ENCODE measurements at regions not wholly inside any gene's neighbourhood (a gene's known extent, or its start where the extent isn't known, plus 50 kb on each side); places are given as distances from the start of the nearest gene placed in this dataset.

DNA sequence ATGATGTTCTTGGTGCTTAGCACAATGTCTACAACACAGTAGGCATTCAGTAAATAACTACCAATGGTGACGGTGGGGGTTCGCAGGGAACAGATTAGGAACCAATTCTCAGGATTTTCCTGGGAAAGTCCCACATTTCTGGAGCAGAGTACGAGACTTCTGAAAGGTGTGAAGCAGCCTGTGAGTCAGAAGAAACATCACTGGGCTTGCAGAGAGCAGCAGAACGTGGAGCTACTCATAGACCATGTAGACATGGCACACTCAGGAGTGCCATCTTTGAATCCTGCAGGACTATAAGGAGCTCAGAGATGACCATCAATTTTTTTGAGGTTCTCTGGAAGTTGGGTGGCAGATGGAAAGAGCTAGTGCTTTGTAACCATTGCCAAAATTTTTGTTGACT, 106.6 kb upstream of the ANKRD55 start:
- no peak for DNase-seq (ENCODE audit: low read depth in 3 of 3, low spot score in 2 of 3)

DNA sequence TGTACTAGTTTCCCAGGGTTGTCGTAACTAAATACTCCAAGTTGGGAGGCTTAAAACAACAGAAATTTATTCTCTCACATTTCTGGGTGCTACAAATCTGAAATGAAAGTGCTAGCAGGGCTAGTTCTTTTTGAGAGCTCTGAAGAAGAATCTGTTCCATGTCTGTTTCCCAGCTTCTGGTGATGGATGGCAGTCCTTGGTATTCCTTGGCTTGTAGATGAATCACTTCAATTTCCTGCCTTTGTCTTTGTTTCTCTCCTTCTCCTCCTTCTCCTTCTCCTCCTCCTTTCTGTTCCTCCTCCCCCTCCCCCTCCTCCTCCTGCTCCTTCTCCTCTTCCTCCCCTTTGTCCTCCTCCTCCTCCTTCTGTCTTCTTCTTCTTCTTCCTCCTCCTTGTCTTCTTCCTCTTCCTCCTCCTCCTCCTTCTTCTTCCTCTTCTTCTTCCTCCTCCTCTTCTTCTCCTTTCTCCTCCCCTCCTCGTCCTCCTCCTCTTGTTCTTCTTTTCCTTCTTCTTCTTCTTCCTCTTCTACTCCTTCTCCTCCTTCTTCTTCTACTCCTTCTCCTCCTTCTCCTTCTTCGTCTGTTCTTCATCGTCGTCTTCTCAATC, 104.7 kb upstream of the ANKRD55 start:
- DNase-seq (ENCODE audit: low read depth in 3 of 3, low spot score in 2 of 3): no peak

DNA sequence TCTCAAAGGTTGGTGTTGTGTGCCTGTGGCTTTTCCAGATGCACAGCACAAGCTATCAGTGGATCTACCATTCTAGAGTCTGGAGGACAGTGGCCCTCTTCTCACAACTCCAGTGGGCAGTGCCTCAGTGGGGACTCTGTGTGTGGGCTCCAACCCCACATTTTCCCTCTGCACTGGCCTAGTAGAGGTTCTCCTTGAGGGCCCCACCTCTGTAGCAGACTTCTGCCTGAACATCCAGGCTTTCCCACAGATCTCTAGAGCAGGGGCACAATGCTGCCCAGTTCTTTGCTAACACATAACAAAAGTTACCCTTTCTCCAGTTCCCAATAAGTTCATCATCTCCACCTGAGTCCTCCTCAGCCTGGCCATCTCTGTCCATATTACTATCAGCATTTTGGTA, 102.1 kb upstream of the ANKRD55 start:
- DNase-seq (ENCODE audit: low read depth in 3 of 3, low spot score in 2 of 3): no peak

DNA sequence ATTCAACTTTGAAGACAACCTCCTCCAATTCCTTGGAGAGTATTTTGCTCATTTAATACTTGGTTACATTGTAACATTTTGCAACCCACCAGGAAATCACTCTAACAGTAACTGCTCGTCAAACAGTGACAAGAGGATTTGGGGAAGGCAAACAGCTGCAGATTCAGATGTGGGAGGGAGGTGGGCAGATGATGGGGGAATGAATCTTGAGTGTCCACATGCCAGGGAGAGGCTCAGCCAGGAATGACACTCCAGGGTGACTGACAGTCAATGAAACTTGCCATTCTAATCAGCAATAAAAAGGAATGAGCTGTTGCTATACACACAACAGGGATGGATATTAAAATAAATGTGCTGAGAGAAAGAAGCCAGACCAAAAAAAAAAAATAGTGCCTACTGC, 97.7 kb upstream of the ANKRD55 start:
- no peak for DNase-seq (ENCODE audit: low read depth in 3 of 3, low spot score in 2 of 3)

DNA sequence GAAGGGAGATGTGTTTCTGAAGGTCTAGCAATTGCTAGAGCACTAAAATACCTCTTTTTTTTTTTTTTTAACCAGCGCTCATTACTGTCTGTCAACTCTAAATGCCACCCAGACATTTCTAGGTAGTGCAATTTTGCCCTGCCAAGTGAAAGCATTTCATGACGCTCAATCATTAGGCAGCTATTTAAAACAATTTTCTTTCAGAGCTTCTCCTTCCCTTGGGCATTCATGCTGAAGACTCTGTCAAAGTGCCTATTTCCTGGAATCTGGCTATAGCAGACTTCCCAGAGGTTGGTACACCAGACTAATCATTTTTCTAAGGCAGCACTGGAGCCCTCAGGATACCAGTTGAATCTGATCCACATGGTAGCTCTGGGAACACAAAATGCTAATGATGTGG, 97.0 kb upstream of the ANKRD55 start:
- no peak for DNase-seq (ENCODE audit: low read depth in 3 of 3, low spot score in 2 of 3)

DNA sequence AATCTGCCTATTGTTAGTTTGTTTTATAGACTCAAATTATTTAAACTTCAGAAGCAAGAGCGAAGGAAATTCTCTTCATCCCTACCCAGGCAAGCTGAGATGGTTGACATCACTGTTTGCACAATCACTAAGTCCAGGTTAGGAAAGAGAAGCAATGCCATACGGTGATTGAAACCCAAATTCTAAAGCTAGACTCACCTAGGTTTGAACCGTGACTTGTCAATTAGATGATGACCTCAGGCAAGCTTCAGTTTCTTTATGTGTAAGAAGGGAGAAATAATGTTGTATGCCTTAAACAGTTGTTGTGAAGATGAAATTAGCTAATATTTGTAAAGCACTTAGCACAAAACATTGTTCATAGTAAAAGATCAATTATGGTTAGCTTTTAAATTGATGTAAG, 96.5 kb upstream of the ANKRD55 start:
- DNase-seq (ENCODE audit: low read depth in 3 of 3, low spot score in 2 of 3): no peak

DNA sequence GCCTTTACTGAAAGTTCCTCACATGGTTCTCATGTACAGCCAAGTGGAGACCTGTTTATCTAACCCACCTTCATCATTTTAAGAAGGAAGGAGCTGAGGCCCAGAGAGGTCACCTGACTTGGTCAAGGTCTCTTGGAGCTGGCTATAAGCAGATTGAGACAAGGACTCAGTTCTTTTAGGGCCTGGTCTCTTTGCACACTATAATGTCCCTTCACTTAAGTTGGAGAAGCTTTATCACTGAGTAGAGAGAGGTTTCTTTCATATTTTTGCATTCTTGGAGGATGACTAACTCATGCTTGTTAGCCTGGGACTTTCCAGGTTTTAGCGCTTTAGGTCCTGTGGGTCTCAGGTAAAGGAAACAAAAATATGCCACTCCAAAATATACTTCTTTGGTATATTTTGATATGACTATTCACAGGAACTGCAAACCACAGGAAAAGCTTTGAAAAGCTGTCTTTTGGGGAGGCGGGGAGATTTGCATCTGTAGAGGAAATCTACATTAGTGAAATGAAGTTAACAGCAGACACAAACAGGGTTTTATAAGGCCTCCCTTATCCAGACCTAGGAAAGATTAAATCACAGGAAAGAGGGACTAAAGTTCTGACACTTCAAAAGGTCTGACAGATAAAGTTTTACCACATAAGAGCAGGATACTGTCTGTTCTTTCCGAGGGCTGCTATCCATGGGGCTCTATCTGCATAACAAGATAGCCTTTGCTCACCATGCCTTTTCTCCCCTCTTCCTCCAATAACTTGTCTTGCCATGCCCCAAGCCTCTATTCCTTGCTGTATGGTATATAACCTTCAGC, 95.8 kb upstream of the ANKRD55 start:
- DNase-seq (ENCODE audit: low read depth in 3 of 3, low spot score in 2 of 3): no peak

DNA sequence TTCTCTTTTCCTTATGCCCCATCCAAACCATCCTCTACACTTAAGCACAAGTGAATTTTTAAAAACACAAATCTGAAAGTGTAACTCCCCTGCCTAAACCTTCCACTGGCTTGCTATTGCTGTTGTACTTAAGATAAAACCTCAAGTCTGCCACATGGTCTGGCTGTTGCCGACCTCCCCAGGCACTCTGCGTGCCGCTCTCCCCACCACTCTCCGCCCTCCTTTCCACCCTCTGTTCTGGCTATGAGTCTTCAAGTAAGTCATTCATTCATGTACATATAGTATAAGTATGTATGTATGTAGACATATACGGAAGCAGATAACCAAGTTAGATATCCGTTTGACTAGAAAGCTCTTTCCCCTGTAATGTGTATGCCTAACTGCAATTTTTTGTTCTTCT, 94.7 kb upstream of the ANKRD55 start:
- no peak for DNase-seq (ENCODE audit: low read depth in 3 of 3, low spot score in 2 of 3)

DNA sequence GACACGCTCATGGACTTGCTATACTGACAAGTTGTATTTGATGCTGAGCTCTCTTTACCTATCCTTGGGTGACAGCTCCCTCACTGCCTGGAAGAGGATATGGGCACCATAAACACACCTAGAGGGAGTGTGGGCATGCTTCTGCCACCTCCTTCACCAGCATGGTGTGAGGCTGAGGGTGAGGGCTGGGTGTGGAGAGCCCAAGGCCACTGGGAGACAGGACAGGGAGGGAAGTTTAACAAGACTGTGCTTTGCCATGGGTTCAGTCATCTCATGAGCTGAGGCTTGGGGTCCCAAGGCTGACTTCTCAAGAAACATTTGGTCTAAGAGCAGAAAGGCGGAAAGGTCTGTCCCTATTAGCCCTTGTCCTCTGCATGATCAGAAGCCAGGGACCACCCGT, 93.6 kb upstream of the ANKRD55 start:
- no peak for DNase-seq (ENCODE audit: low read depth in 3 of 3, low spot score in 2 of 3)

DNA sequence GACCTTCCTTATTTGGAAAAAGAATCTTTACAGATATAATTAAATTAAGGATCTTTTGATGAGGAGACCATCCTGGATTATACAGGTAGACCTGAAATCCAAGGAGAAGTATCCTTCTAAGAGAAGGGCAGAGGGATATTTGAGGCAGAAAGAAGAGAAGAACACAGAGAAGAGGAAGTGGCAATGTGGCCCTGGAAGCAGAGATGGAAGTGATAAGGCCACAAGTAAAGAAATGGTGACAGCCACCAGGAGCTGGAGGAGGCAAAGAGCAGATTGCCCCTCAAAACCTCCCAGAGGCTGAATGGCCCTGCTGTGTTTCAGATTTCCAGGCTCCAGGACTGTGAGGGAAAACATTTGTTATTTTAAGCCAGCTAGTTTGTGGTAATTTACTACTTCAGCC, 93.0 kb upstream of the ANKRD55 start:
- DNase-seq (ENCODE audit: low read depth in 3 of 3, low spot score in 2 of 3): no peak

DNA sequence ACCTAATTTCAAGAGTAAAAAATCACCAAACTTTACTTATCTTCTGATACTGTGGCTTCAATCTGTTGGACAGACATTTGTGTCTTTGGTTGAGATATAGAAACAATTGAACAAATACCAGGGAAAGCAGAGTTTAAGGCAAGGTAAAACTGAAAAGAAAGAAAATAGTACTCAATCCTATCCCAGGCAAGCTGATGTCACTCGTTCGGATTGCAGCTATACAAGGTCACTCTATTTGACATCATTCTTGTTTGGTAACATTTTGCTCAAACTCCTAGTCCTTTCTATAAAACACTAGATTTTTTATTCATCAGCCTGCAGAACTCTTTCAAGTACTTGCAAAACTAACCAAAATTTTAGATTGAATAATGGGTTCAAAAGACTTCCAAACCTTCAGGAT, 91.9 kb upstream of the ANKRD55 start:
- DNase-seq (ENCODE audit: low read depth in 3 of 3, low spot score in 2 of 3): no peak

DNA sequence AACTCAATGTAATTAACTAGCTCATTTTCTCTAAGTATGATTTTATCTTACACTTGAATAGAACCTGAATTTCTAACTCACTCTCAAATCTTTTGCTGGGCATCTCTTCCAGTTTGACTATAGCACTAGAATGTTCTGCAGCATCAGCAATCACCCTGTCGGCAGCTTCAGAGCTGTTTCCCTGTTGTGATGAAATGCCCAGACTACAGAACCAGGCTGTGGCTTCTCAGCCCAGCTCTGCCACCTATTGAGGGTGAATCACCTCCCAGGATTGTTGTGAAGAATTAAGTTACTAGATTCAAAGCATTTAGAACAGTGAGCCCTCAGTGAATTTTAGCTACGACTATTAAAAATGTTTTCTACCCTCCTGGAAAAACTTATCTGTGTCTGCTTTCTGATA, 90.4 kb upstream of the ANKRD55 start:
- DNase-seq (ENCODE audit: low read depth in 3 of 3, low spot score in 2 of 3): no peak

DNA sequence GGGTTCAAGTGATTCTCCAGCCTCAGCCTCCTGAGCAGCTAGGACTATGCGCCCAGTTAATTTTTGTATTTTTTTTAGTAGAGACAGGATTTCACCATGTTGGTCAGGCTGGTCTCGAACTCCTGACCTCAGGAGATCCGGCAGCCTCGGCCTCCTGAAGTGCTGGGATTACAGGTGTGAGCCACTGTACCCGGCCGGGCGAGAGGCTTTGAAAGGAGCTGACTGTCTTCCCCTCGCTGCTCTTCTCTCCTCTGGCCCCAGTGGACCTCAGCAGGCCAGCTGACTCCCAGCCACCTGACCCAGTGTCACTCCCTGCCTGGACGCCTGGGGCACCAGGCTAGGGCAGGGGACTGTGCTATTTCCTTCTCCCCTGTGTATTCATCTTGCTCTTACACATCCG, 89.5 kb upstream of the ANKRD55 start:
- no peak for DNase-seq (ENCODE audit: low read depth in 3 of 3, low spot score in 2 of 3)

DNA sequence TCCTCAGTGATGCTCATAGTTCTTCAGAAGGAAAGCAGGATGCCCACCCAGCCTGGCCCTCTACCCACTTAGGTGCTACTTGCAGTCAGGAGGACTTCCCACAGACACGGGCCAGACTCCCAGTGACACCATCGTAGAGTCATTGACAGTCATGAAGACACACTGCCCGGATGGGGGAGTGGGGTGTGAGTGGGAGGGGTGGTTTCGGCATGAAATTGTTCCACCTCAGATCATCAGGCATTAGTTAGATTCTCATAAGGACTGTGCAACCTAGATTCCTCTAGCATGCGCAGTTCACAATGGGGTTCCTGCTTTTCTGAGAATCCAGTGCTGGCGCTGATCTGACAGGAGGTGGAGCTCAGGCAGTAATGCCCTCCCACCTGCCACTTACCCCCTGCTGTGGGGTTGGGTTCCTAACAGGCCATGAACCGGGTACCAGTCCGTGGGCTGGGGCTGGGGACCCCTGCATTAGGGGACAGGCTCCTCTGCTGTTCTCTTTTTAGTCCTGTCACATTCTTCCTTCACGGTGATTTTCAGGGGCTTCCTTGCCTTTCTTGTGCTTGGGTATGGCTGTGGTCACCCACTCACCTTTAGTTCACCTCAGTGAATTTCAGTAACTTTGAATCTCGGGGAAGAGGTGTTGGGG, 88.2 kb upstream of the ANKRD55 start:
- no peak for DNase-seq (ENCODE audit: low read depth in 3 of 3, low spot score in 2 of 3)

DNA sequence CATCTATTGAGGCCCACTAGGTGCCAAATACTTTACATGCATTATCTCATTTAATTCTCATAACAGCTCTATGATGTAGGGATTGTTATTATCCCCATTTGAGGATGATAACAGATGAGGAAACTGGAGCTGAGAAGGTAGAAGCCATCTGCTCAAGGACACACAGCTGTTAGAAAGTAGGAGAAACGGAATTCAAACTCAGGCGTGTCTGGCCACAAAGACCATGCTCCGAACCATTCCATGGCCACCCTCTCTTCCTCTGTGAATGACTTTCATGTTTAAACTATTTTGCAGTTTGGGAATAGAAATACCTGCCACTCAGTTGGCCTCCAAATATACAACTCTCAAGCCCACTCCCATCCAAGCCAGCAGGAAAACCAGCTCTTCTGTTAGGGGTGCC, 87.6 kb upstream of the ANKRD55 start:
- DNase-seq (ENCODE audit: low read depth in 3 of 3, low spot score in 2 of 3): no peak

DNA sequence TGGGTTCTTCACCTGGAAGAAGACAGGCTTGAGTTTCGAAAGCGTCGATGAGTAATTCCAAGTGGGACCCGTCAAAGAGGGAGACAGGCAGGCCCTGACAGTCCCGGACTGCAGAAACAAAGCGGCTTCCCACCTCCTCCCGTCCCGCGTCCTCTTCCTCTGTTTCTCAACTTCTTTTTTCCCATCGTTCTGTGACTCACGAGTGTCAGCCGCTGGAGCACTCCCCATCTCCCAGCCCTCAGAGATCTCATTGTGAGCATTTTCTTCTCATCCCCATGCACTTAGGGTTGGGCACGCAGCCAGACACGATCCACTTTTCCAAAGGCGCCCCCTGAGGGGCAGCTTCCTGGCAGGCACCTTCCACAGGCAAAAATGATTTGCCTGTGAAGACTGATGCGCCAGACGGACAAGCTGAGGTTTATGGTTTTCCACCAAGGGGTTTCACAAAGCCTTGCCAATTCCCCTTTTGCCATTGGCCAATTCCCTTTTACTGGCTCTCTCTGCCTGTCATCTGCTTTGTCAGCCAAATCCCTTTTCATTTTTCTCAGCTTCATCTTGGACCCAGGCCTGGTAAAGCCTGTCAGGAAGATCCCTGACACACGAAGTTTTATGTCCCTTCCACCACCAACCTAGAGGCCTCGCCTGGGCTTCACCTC, 86.5 kb upstream of the ANKRD55 start:
- DNase-seq (ENCODE audit: low read depth in 3 of 3, low spot score in 2 of 3): no peak

DNA sequence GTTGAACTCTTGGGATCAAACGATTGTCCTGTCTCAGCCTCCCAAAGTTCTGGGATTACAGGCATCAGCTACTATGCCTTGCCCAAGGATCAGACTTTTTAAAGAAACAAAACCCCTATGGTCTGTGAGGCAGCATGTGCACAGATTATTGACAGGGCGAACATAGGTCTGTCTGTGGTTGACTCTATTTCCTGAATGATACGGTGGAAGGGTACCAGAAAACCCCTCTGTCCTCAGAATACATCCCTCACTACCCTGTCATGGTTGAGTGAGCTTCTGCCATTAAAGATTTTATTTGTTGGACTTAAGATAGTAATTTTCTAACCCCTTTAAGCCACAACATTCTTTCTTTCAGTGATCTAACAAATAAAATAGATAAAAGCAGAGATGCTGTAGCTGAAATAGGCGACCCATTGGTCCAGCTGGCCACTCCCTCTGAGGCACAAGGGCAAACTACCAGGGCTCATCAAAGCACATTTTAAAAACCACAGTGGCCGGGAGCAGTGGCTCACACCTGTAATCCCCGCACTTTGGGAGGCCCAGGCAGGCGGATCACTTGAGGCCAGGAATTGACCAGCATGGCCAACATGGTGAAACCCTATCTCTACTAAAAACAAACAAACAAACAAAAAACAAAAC, 84.9 kb upstream of the ANKRD55 start:
- no peak for DNase-seq (ENCODE audit: low read depth in 3 of 3, low spot score in 2 of 3)

DNA sequence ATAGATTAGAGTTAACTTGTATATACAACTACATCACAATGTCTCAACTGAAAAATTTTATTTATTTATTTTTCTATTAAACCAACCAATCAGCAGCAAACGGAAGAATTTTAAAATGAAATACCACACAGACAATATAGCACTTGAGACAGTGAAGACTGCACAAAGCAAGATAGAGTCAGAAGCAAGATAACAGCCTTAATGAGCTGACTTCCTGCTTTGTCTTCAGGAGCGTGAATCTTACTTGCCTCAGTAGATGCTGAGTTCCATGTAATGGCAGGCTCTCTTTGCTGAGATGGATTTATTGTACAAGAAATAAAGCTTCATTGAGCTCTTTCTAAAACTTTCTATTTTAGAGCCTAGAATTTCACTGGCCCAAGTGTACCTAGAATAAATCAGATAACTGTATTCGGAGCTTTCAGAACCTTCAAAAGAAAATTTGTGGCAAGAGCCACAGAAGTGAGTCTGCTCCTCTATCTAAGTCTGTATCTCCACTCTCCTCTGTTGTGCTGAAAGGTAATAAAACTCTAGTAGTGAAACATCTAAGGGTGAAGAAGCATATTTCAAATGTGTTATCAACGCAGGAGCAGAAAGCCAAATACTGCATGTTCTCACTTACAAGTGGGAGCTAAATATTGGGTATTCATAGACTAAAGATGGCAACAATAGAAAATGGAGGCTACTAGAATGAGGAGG, 83.3 kb upstream of the ANKRD55 start:
- no peak for DNase-seq (ENCODE audit: low read depth in 3 of 3, low spot score in 2 of 3)

DNA sequence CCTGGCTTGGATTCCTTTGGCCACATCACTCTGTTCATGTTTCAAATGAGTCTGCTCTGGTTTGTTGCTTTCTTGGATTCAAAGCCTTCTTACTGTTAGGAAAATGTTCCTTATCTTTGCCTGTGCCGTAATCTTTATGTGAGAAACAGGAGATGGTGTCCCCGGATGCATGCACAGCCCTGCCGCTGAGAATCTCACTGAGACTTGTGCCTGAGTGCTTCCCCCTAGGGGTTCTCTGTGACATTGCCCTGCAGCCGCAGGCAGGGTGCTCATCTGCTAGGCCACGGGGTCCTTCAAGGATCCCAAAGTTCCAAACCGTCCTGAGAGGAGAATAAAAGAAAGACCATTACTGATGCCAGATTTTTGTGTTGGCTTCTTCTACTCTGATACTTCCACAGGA, 81.4 kb upstream of the ANKRD55 start:
- DNase-seq (ENCODE audit: low read depth in 3 of 3, low spot score in 2 of 3): no peak

DNA sequence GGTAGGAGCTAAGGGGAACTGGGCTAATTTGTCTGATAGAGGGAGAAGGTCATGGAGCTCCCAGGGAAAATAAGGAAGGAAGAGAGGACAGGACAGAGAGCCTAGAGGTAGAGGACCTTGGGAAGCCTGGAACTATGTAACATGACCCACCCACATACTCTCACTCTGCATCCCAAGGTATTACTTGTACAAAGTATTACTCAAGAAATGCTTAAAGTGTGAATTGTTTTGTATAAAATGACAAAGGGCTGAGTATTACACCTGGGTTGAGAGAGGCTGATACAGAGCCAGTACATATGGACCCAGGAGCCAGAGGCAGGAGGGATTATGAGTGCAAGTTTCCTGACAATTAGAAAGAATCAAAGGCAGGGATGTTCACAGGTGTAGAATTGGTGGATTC, 80.5 kb upstream of the ANKRD55 start:
- DNase-seq (ENCODE audit: low read depth in 3 of 3, low spot score in 2 of 3): no peak

All from right renal cortex interstitium (tissue), 3 donors.